Fibroblast of lung (primary cell): ENCODE measurements at regions not wholly inside any gene's neighbourhood (a gene's known extent, or its start where the extent isn't known, plus 50 kb on each side); places are given as distances from the start of the nearest gene placed in this dataset.

Experiments
- DNase-seq, 2 donors: peaks; one replicate each; pipeline versions ENCODE4 v3.0.0 to v3.0.0-alpha.2; 2010; ENCODE audit warnings: low read depth in 2 of 2
- H2AFZ ChIP-seq: 2 replicates; pipeline ENCODE4 v1.5.1; 2012; ENCODE audit warnings: low read length, control low read depth, inconsistent platforms
- H3K27ac ChIP-seq: 2 replicates; pipeline ENCODE4 v1.5.1; 2011; ENCODE audit warnings: low read length, control low read depth; ENCODE audit not compliant: insufficient read depth
- H3K27me3 ChIP-seq: 2 replicates; pipeline ENCODE4 v1.5.1; 2011; ENCODE audit warnings: mild to moderate bottlenecking, low read length; ENCODE audit not compliant: control insufficient read depth, insufficient read depth
- H3K36me3 ChIP-seq: 2 replicates; pipeline ENCODE4 v1.5.1; 2011; ENCODE audit warnings: low read length; ENCODE audit not compliant: control insufficient read depth, insufficient read depth
- H3K4me1 ChIP-seq: 2 replicates; pipeline ENCODE4 v1.5.1; 2011; ENCODE audit warnings: low read length; ENCODE audit not compliant: control insufficient read depth, insufficient read depth; ENCODE audit errors: extremely low read depth
- H3K4me2 ChIP-seq: 2 replicates; pipeline ENCODE4 v1.5.1; 2011; ENCODE audit warnings: low read length, control low read depth; ENCODE audit not compliant: insufficient read depth; ENCODE audit errors: extremely low read depth
- H3K4me3 ChIP-seq, 4 experiments: fragments of 200-600 bp in 1 of 4; sonication (generic) in 1 of 4; replicated peaks in 1 of 4; 2 replicates each; pipeline ENCODE4 v1.5.1; 2011 to 2016; ENCODE audit warnings: low read length in 4 of 4, low read depth in 3 of 4, mild to moderate bottlenecking in 3 of 4, control low read depth in 2 of 4, inconsistent platforms in 1 of 4, mixed read lengths in 1 of 4; ENCODE audit not compliant: insufficient read depth in 1 of 4; ENCODE audit errors: control extremely low read depth in 1 of 4
- H3K79me2 ChIP-seq: 2 replicates; pipeline ENCODE4 v1.5.1; 2012; ENCODE audit warnings: mild to moderate bottlenecking, low read length, inconsistent platforms; ENCODE audit not compliant: control insufficient read depth, insufficient read depth
- H3K9ac ChIP-seq: 2 replicates; pipeline ENCODE4 v1.5.1; 2011; ENCODE audit warnings: mild to moderate bottlenecking, low read length, control low read depth; ENCODE audit not compliant: insufficient read depth
- H3K9me3 ChIP-seq: 2 replicates; pipeline ENCODE4 v1.5.1; 2012; ENCODE audit warnings: low read depth, low read length; ENCODE audit not compliant: control insufficient read depth, insufficient read depth
- H4K20me1 ChIP-seq: 2 replicates; pipeline ENCODE4 v1.5.1; 2011; ENCODE audit warnings: low read length; ENCODE audit not compliant: control insufficient read depth, insufficient read depth; ENCODE audit errors: extremely low read depth
- CTCF ChIP-seq, 2 donors: IDR thresholded peaks in 1 of 2; conservative IDR thresholded peaks in 1 of 2; 1 replicate in 1 of 2; 2 replicates in 1 of 2; pipeline ENCODE4 v1.5.1; 2011 to 2012; ENCODE audit warnings: low read length in 2 of 2, control low read depth in 1 of 2, inconsistent platforms in 1 of 2, low read depth in 1 of 2, mild to moderate bottlenecking in 1 of 2
- EZH2 ChIP-seq: IDR thresholded peaks from 2 replicates; pipeline ENCODE4 v1.5.1; 2012; ENCODE audit warnings: low read length, control low read depth, mild to moderate bottlenecking; ENCODE audit errors: missing control alignments

GRCh38 chr14:81759541-81759940, 225.9 kb upstream of the SEL1L start:
- Histone ChIP-seq H3K9me3 (no peaks in the 10 kb centered on the region), H3K4me1 (no peaks in the 10 kb centered on the region), H3K9ac (no peak overlapping the region), H3K4me2 (no peak overlapping the region), H3K27me3 (no peaks in the 10 kb centered on the region), H3K79me2 (no peaks in the 10 kb centered on the region), H3K27ac (no peak overlapping the region), H2AFZ (no peak overlapping the region), H4K20me1 (no peaks in the 10 kb centered on the region), H3K4me3 (no peak overlapping the region), H3K36me3 (no peaks in the 10 kb centered on the region)
- no peak for TF ChIP-seq EZH2
- TF ChIP-seq CTCF (conservative IDR thresholded peaks at IDR 0.05 in 1 of 2, IDR thresholded peaks at IDR 0.05 in 1 of 2; ENCODE audit: low read depth in 1 of 2, low read length in 2 of 2), result no peak
- DNase-seq, result no peak

- H3K9ac ChIP-seq, result no peak overlapping the region
- H3K79me2 ChIP-seq, result no peaks in the 10 kb centered on the region
- H4K20me1 ChIP-seq, result no peaks in the 10 kb centered on the region
- H3K9me3 ChIP-seq, result no peaks in the 10 kb centered on the region
- DNase-seq, result no peak
- TF ChIP-seq EZH2, result no peak
- TF ChIP-seq CTCF (conservative IDR thresholded peaks at IDR 0.05 in 1 of 2, IDR thresholded peaks at IDR 0.05 in 1 of 2; ENCODE audit: low read depth in 1 of 2, low read length in 2 of 2), result no peak
- H3K27me3 ChIP-seq, result no peaks in the 10 kb centered on the region
- no peaks in the 10 kb centered on the region for H3K4me1 ChIP-seq
- no peak overlapping the region for H3K4me2 ChIP-seq
- H3K36me3 ChIP-seq, result no peaks in the 10 kb centered on the region
- no peak overlapping the region for H3K27ac ChIP-seq
- no peak overlapping the region for H3K4me3 ChIP-seq
- no peak overlapping the region for H2AFZ ChIP-seq
Measured at GRCh38 chr14:81765651-81766275, 232.1 kb upstream of the SEL1L start.

GRCh38 chr14:81766321-81766915, 232.8 kb upstream of the SEL1L start:
- no peak for DNase-seq
- Histone ChIP-seq H3K27me3 (no peaks in the 10 kb centered on the region), H3K4me1 (no peaks in the 10 kb centered on the region), H4K20me1 (no peaks in the 10 kb centered on the region), H3K36me3 (no peaks in the 10 kb centered on the region), H3K9me3 (no peaks in the 10 kb centered on the region), H3K4me3 (no peak overlapping the region), H3K79me2 (no peaks in the 10 kb centered on the region), H3K4me2 (no peak overlapping the region), H3K9ac (no peak overlapping the region), H3K27ac (no peak overlapping the region), H2AFZ (no peak overlapping the region)
- no peak for TF ChIP-seq CTCF (conservative IDR thresholded peaks at IDR 0.05 in 1 of 2, IDR thresholded peaks at IDR 0.05 in 1 of 2; ENCODE audit: low read depth in 1 of 2, low read length in 2 of 2)
- no peak for TF ChIP-seq EZH2
